ENCODE measurements at regions not wholly inside any gene's neighbourhood (a gene's known extent, or its start where the extent isn't known, plus 50 kb on each side); places are given as distances from the start of the nearest gene placed in this dataset.

DNA sequence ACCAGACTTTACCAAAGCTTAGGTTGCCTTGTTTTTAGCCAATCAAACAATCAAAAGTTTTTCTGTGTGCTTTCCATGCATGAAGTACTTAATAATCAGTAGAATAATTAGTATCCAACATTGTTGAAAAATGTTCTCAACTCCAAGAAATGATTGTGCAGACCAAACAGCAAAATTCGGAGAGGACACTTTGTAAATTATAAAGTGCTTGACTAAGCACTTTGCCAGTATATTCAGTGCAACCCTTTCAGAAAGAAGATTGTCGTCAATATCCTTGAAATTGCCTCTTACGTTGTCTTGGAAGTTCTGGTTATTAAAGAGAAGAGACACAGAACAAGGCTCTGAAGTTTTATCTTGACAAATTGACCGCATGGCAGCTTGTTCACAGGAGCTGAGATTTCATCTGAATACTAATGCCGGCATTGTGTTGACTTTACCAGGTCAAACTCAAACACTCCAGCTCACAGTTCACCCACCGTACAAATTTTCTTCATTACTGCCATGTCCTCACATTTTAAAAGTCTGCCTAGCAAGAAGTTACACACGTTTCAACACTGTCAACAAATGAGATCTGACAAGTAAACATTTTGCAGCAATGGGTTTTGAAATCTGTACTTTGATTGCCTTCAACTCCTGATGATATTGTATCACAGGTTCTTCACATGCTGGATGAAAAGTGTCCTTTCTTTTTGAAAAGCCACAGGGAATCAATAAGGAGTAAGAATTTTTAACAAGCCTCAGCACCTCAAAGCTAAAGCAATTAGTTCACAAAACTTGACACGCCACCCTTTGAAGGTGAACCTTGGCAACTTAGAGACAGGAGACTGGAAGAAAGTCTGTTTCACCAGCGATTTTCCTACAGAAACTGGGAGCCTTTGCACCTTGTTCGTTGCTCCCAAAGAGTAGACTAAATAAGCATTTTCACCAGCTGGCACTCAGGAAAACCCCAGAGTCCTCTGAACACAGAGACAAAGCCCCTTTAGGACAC lies 150.9 kb downstream of the RFC3 start:
- WGBS, 2 donors: 45 to 51% methylated on average over 10 of the region's 10 CpGs
- H3K4me1 ChIP-seq (ENCODE audit: control insufficient read depth in 2 of 2, insufficient read depth in 2 of 2, low read length in 1 of 2): no peaks in the 10 kb centered on the region
- no peaks in the 10 kb centered on the region for H3K27me3 ChIP-seq (ENCODE audit: control insufficient read depth in 1 of 2, insufficient read depth in 2 of 2, low read length in 2 of 2)
- H3K9me3 ChIP-seq (ENCODE audit: control insufficient read depth in 2 of 2, insufficient read depth in 1 of 2, low read depth in 1 of 2, low read length in 1 of 2): no peaks in the 10 kb centered on the region
- no peaks in the 10 kb centered on the region for H3K36me3 ChIP-seq (ENCODE audit: control insufficient read depth in 2 of 2, insufficient read depth in 2 of 2, low read length in 1 of 2)
- H3K27ac ChIP-seq (ENCODE audit: low read depth in 2 of 2, low read length in 1 of 2): no peak overlapping the region
- H3K4me3 ChIP-seq (ENCODE audit: low read depth in 1 of 2, low read length in 2 of 2): no peak overlapping the region

- no peak overlapping the region for H3K4me3 ChIP-seq (ENCODE audit: low read depth in 1 of 2, low read length in 2 of 2)
- no peak overlapping the region for H3K27ac ChIP-seq (ENCODE audit: low read depth in 2 of 2, low read length in 1 of 2)
- WGBS, 2 donors: 79 to 82% methylated on average over 4 of the region's 4 CpGs
- no peaks in the 10 kb centered on the region for H3K4me1 ChIP-seq (ENCODE audit: control insufficient read depth in 2 of 2, insufficient read depth in 2 of 2, low read length in 1 of 2)
- no peaks in the 10 kb centered on the region for H3K9me3 ChIP-seq (ENCODE audit: control insufficient read depth in 2 of 2, insufficient read depth in 1 of 2, low read depth in 1 of 2, low read length in 1 of 2)
- H3K36me3 ChIP-seq (ENCODE audit: control insufficient read depth in 2 of 2, insufficient read depth in 2 of 2, low read length in 1 of 2): no peaks in the 10 kb centered on the region
- H3K27me3 ChIP-seq (ENCODE audit: control insufficient read depth in 1 of 2, insufficient read depth in 2 of 2, low read length in 2 of 2): no peaks in the 10 kb centered on the region
Observed at GRCh38 chr13:33970746-33971561, 153.0 kb downstream of the RFC3 start.

- H3K4me1 ChIP-seq (ENCODE audit: control insufficient read depth in 2 of 2, insufficient read depth in 2 of 2, low read length in 1 of 2): no peaks in the 10 kb centered on the region
- no peaks in the 10 kb centered on the region for H3K36me3 ChIP-seq (ENCODE audit: control insufficient read depth in 2 of 2, insufficient read depth in 2 of 2, low read length in 1 of 2)
- H3K27me3 ChIP-seq (ENCODE audit: control insufficient read depth in 1 of 2, insufficient read depth in 2 of 2, low read length in 2 of 2): no peaks in the 10 kb centered on the region
- H3K27ac ChIP-seq (ENCODE audit: low read depth in 2 of 2, low read length in 1 of 2): no peak overlapping the region
- no peak overlapping the region for H3K4me3 ChIP-seq (ENCODE audit: low read depth in 1 of 2, low read length in 2 of 2)
- H3K9me3 ChIP-seq (ENCODE audit: control insufficient read depth in 2 of 2, insufficient read depth in 1 of 2, low read depth in 1 of 2, low read length in 1 of 2): no peaks in the 10 kb centered on the region
Observed at GRCh38 chr13:33971562-33971819, 153.5 kb downstream of the RFC3 start.

GRCh38 chr13:33973194-33973593 lies 155.2 kb downstream of the RFC3 start:
- no peaks in the 10 kb centered on the region for H3K27me3 ChIP-seq (ENCODE audit: control insufficient read depth in 1 of 2, insufficient read depth in 2 of 2, low read length in 2 of 2)
- 75 to 84% methylated on average over 3 of the region's 3 CpGs for WGBS, 2 donors

DNA sequence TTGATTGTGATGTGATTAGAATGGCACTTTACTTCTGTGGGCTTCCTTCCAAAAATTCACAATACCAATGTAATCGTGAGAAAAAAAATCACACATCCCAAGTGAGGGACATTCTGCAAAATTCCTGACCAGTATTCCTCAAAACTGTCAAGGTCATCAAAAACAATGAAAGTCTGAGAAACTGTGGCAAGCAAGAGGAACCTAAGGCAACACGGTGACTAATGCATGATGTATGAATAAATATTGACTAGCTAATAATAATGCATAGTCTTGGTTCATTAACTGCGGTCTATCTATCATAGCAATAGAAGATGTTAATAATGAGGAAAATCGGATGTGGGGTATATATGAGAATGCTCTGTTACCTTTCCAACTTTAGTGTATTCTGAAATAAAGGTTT lies 159.0 kb downstream of the RFC3 start:
- Histone ChIP-seq H3K4me3 (ENCODE audit: low read depth in 1 of 2, low read length in 2 of 2) (no peak overlapping the region), H3K27ac (ENCODE audit: low read depth in 2 of 2, low read length in 1 of 2) (no peak overlapping the region), H3K27me3 (ENCODE audit: control insufficient read depth in 1 of 2, insufficient read depth in 2 of 2, low read length in 2 of 2) (no peaks in the 10 kb centered on the region), H3K4me1 (ENCODE audit: control insufficient read depth in 2 of 2, insufficient read depth in 2 of 2, low read length in 1 of 2) (no peaks in the 10 kb centered on the region), H3K36me3 (ENCODE audit: control insufficient read depth in 2 of 2, insufficient read depth in 2 of 2, low read length in 1 of 2) (no peaks in the 10 kb centered on the region), H3K9me3 (ENCODE audit: control insufficient read depth in 2 of 2, insufficient read depth in 1 of 2, low read depth in 1 of 2, low read length in 1 of 2) (no peaks in the 10 kb centered on the region)
- 64 to 73% methylated on average over 4 of the region's 4 CpGs for WGBS, 2 donors

More at GRCh38 chr13:33973194-33973593, 155.2 kb downstream of the RFC3 start:
- Histone ChIP-seq H3K4me3 (ENCODE audit: low read depth in 1 of 2, low read length in 2 of 2) (no peak overlapping the region), H3K27ac (ENCODE audit: low read depth in 2 of 2, low read length in 1 of 2) (no peak overlapping the region), H3K36me3 (ENCODE audit: control insufficient read depth in 2 of 2, insufficient read depth in 2 of 2, low read length in 1 of 2) (no peaks in the 10 kb centered on the region), H3K4me1 (ENCODE audit: control insufficient read depth in 2 of 2, insufficient read depth in 2 of 2, low read length in 1 of 2) (no peaks in the 10 kb centered on the region), H3K9me3 (ENCODE audit: control insufficient read depth in 2 of 2, insufficient read depth in 1 of 2, low read depth in 1 of 2, low read length in 1 of 2) (no peaks in the 10 kb centered on the region)

DNA sequence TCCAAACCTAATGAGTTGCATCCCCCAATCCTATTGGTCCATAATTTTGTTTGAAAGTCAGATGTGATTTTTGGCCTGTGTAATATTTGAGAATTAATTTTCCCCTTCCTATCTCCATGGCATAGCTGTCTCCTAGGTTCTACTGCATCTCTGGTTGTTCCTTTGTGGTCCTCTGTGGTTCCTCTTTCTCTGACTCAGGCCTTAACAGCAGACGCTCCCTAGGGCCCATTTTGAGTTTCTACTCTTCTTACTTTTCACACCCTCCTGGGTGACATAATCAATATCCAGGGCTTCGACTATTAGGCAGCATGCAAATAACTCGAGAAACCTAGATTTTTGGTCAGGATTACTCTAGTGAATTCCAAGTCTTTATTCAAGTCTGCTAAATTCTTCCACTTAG lies 160.7 kb downstream of the RFC3 start:
- H3K36me3 ChIP-seq (ENCODE audit: control insufficient read depth in 2 of 2, insufficient read depth in 2 of 2, low read length in 1 of 2): no peaks in the 10 kb centered on the region
- WGBS, 2 donors: 76 to 87% methylated on average over 3 of the region's 3 CpGs
- no peaks in the 10 kb centered on the region for H3K4me1 ChIP-seq (ENCODE audit: control insufficient read depth in 2 of 2, insufficient read depth in 2 of 2, low read length in 1 of 2)
- H3K4me3 ChIP-seq (ENCODE audit: low read depth in 1 of 2, low read length in 2 of 2): no peak overlapping the region
- no peaks in the 10 kb centered on the region for H3K9me3 ChIP-seq (ENCODE audit: control insufficient read depth in 2 of 2, insufficient read depth in 1 of 2, low read depth in 1 of 2, low read length in 1 of 2)
- no peaks in the 10 kb centered on the region for H3K27me3 ChIP-seq (ENCODE audit: control insufficient read depth in 1 of 2, insufficient read depth in 2 of 2, low read length in 2 of 2)
- H3K27ac ChIP-seq (ENCODE audit: low read depth in 2 of 2, low read length in 1 of 2): no peak overlapping the region

DNA sequence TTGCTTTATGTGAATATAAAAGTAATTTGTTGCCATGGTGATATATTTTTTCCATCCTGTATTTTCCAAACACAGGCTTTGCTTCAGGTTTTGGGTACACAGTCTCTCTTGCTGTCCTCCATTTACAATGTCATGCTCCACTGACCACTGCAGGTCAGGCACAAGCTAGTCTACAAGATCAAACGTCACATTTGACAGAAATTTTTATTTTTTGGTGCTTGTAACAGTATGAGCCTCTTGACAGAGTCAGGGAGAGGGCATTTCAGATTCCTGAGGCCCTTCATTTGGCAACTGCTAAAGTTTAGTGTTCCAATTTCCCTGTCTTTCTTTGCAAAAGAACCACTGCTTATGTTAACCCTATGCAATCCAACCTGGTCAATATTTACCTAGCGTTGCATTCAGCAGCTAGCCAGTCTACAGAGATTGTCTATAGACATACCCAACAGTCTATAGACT lies 175.0 kb downstream of the RFC3 start:
- Histone ChIP-seq H3K9me3 (ENCODE audit: control insufficient read depth in 2 of 2, insufficient read depth in 1 of 2, low read depth in 1 of 2, low read length in 1 of 2) (no peaks in the 10 kb centered on the region), H3K36me3 (ENCODE audit: control insufficient read depth in 2 of 2, insufficient read depth in 2 of 2, low read length in 1 of 2) (no peaks in the 10 kb centered on the region), H3K4me3 (ENCODE audit: low read depth in 1 of 2, low read length in 2 of 2) (no peak overlapping the region), H3K4me1 (ENCODE audit: control insufficient read depth in 2 of 2, insufficient read depth in 2 of 2, low read length in 1 of 2) (no peaks in the 10 kb centered on the region), H3K27me3 (ENCODE audit: control insufficient read depth in 1 of 2, insufficient read depth in 2 of 2, low read length in 2 of 2) (no peaks in the 10 kb centered on the region), H3K27ac (ENCODE audit: low read depth in 2 of 2, low read length in 1 of 2) (no peak overlapping the region)
- 34 to 44% methylated on average over 2 of the region's 2 CpGs for whole genome bisulfite sequencing, 2 donors

- Histone ChIP-seq H3K27ac (ENCODE audit: low read depth in 2 of 2, low read length in 1 of 2) (no peak overlapping the region), H3K27me3 (ENCODE audit: control insufficient read depth in 1 of 2, insufficient read depth in 2 of 2, low read length in 2 of 2) (no peaks in the 10 kb centered on the region)
- WGBS, 2 donors: 71 to 82% methylated on average over 3 of the region's 3 CpGs
Observed at GRCh38 chr13:33994198-33994597, 176.2 kb downstream of the RFC3 start.

DNA sequence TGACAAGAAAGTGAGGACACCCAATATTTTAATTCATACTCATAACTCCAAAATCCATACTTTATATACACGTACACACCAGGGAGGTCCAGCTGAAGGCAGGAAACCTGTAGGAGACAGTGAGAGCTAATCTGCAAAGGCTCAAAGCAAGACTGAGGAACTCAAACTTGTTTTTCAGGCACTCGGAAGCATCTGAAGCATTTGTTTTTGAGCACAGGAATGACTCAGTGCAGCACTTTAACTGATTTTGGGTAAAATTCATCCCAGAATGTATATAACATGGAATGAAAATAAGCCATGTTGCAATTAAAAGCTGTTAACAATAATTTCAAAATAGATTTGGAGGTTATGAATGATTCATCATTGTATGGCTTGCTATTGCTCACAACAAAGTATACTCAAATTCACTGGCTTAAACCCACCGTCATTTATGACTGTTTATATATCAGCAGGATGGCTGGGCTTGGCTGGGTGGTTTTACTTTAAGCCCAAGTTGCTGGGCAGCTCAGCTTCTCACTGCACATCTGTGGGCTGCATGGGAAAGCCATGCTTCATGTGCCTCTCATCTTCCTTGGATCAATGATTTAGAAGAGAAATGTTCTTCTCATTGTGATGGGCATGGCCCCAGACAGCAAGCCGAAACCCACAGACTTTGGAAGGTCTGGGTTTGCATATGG lies 177.0 kb downstream of the RFC3 start:
- H3K4me3 ChIP-seq (ENCODE audit: low read depth in 1 of 2, low read length in 2 of 2): no peak overlapping the region
- no peaks in the 10 kb centered on the region for H3K27me3 ChIP-seq (ENCODE audit: control insufficient read depth in 1 of 2, insufficient read depth in 2 of 2, low read length in 2 of 2)
- H3K4me1 ChIP-seq (ENCODE audit: control insufficient read depth in 2 of 2, insufficient read depth in 2 of 2, low read length in 1 of 2): no peaks in the 10 kb centered on the region
- no peaks in the 10 kb centered on the region for H3K36me3 ChIP-seq (ENCODE audit: control insufficient read depth in 2 of 2, insufficient read depth in 2 of 2, low read length in 1 of 2)
- whole genome bisulfite sequencing, 2 donors: 82% methylated on average over 4 of the region's 4 CpGs
- H3K27ac ChIP-seq (ENCODE audit: low read depth in 2 of 2, low read length in 1 of 2): no peak overlapping the region
- H3K9me3 ChIP-seq (ENCODE audit: control insufficient read depth in 2 of 2, insufficient read depth in 1 of 2, low read depth in 1 of 2, low read length in 1 of 2): no peaks in the 10 kb centered on the region

More at GRCh38 chr13:33994198-33994597, 176.2 kb downstream of the RFC3 start:
- Histone ChIP-seq H3K4me3 (ENCODE audit: low read depth in 1 of 2, low read length in 2 of 2) (no peak overlapping the region), H3K9me3 (ENCODE audit: control insufficient read depth in 2 of 2, insufficient read depth in 1 of 2, low read depth in 1 of 2, low read length in 1 of 2) (no peaks in the 10 kb centered on the region), H3K36me3 (ENCODE audit: control insufficient read depth in 2 of 2, insufficient read depth in 2 of 2, low read length in 1 of 2) (no peaks in the 10 kb centered on the region), H3K4me1 (ENCODE audit: control insufficient read depth in 2 of 2, insufficient read depth in 2 of 2, low read length in 1 of 2) (no peaks in the 10 kb centered on the region)
